ENCODE measurements at regions not wholly inside any gene's neighbourhood (a gene's known extent, or its start where the extent isn't known, plus 50 kb on each side); places are given as distances from the start of the nearest gene placed in this dataset.

- TF ChIP-seq CTCF (IDR thresholded peaks at IDR 0.05; ENCODE audit: borderline replicate concordance) = no peak
- intact Hi-C loops (cut with micrococcal nuclease) = no loop called here
- Histone ChIP-seq H3K36me3 (no peaks in the 10 kb centered on the region), H3K9me3 (replicated peaks) (peaks cover 10% of the 10 kb centered on the region), H3K4me3 (no peak overlapping the region), H3K4me1 (peaks cover 64% of the 10 kb centered on the region), H3K27me3 (ENCODE audit: low read depth) (no peaks in the 10 kb centered on the region), H3K27ac (replicated peaks) (peak overlapping the region; percentile 75)
- DNase-seq = no peak
Measured at GRCh38 chr1:81435175-81435574, 365.6 kb upstream of the ADGRL2 start.

- TF ChIP-seq CTCF (IDR thresholded peaks at IDR 0.05; ENCODE audit: borderline replicate concordance) = no peak
- H3K4me3 ChIP-seq = no peak overlapping the region
- H3K9me3 ChIP-seq (replicated peaks) = no peaks in the 10 kb centered on the region
- intact Hi-C loops (cut with micrococcal nuclease) = no loop called here
- no peak for DNase-seq
- no peaks in the 10 kb centered on the region for H3K27me3 ChIP-seq (ENCODE audit: low read depth)
- no peaks in the 10 kb centered on the region for H3K36me3 ChIP-seq
- peaks cover 67% of the 10 kb centered on the region for H3K4me1 ChIP-seq
- peak overlapping the region; percentile 75 for H3K27ac ChIP-seq (replicated peaks)
Measured at GRCh38 chr1:81433676-81434075, 367.1 kb upstream of the ADGRL2 start.

GRCh38 chr1:81432654-81433109 is 368.1 kb upstream of the ADGRL2 start:
- no peaks in the 10 kb centered on the region for H3K36me3 ChIP-seq
- peaks cover 59% of the 10 kb centered on the region for H3K4me1 ChIP-seq
- no peaks in the 10 kb centered on the region for H3K27me3 ChIP-seq (ENCODE audit: low read depth)
- peak overlapping the region; percentile 75 for H3K27ac ChIP-seq (replicated peaks)
- H3K9me3 ChIP-seq (replicated peaks) = no peaks in the 10 kb centered on the region
- no peak overlapping the region for H3K4me3 ChIP-seq
- no peak for TF ChIP-seq CTCF (IDR thresholded peaks at IDR 0.05; ENCODE audit: borderline replicate concordance)
- intact Hi-C loops (cut with micrococcal nuclease) = no loop called here
- peak; percentile 23 for DNase-seq

- intact Hi-C loops (cut with micrococcal nuclease) = no loop called here
- H3K4me1 ChIP-seq = peaks cover 52% of the 10 kb centered on the region
- no peaks in the 10 kb centered on the region for H3K27me3 ChIP-seq (ENCODE audit: low read depth)
- H3K27ac ChIP-seq (replicated peaks) = peak overlapping the region; percentile 75
- DNase-seq = no peak
- no peak for TF ChIP-seq CTCF (IDR thresholded peaks at IDR 0.05; ENCODE audit: borderline replicate concordance)
- H3K9me3 ChIP-seq (replicated peaks) = no peaks in the 10 kb centered on the region
- no peaks in the 10 kb centered on the region for H3K36me3 ChIP-seq
- no peak overlapping the region for H3K4me3 ChIP-seq
Measured at GRCh38 chr1:81432059-81432458, 368.7 kb upstream of the ADGRL2 start.

- TF ChIP-seq CTCF (IDR thresholded peaks at IDR 0.05; ENCODE audit: borderline replicate concordance) = no peak
- Histone ChIP-seq H3K9me3 (replicated peaks) (no peaks in the 10 kb centered on the region), H3K27me3 (ENCODE audit: low read depth) (no peaks in the 10 kb centered on the region), H3K4me1 (peaks cover 48% of the 10 kb centered on the region), H3K36me3 (no peaks in the 10 kb centered on the region), H3K4me3 (no peak overlapping the region), H3K27ac (replicated peaks) (peak overlapping the region; percentile 75)
- intact Hi-C loops (cut with micrococcal nuclease) = no loop called here
- DNase-seq = no peak
Measured at GRCh38 chr1:81431624-81432000, 369.1 kb upstream of the ADGRL2 start.
